ENCODE measurements at regions not wholly inside any gene's neighbourhood (a gene's known extent, or its start where the extent isn't known, plus 50 kb on each side); places are given as distances from the start of the nearest gene placed in this dataset.

DNA sequence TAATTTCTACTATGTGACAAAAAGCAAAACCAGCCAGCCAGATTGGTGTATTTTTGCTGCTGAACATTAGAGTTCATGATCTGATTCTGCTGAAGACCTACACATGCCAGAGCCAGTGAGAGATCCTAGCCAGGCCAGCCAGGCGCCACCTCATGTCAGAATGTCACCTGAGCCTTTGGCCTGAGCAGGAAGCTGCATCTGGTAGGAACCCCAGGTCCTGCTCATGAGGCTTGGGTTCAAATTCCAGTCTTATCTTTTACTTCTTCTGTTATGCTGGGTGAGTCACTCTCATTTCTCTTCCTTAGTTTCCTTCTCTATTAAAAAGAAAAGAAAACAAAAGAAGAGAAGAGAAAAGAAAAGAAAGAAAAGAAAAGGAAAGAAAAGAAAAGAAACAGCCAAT lies 585.1 kb upstream of the CDH5 start:
- Histone ChIP-seq H3K27me3 (ENCODE audit: control insufficient read depth, insufficient read depth, low read length, poor library complexity, severe bottlenecking) (no peaks in the 10 kb centered on the region), H3K9me3 (ENCODE audit: control insufficient read depth, low read length) (no peaks in the 10 kb centered on the region), H3K36me3 (ENCODE audit: control insufficient read depth, insufficient read depth, low read length) (no peaks in the 10 kb centered on the region), H3K4me3 (ENCODE audit: insufficient read depth, low read depth, low read length) (no peak overlapping the region), H3K27ac (ENCODE audit: insufficient read depth, low read depth, low read length, poor library complexity, severe bottlenecking) (no peak overlapping the region), H3K4me1 (ENCODE audit: control insufficient read depth, insufficient read depth, low read length) (no peaks in the 10 kb centered on the region)
- WGBS, 2 experiments, result 90 to 100% methylated on average over 1 of the region's 1 CpG

DNA sequence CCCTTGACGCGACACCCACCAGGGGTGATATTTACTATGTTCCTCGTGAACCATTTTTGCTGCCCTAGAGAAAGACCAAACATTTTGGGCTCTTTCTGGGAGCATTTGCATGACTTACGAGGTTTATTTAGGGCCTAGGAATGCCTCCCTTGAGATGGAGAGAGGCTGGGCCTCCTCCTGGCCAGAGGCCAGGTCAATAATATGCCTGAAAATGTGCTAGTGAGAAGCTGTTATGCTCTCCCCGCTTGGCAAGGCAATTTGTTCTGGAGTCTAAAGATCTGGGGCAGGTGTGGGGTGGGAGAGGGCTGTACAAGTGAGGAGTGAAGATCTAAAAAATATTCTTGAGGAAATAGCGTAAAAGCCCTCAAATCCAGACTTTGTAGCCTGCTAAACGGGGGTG lies 587.3 kb upstream of the CDH5 start:
- Histone ChIP-seq H3K27me3 (ENCODE audit: control insufficient read depth, insufficient read depth, low read length, poor library complexity, severe bottlenecking) (no peaks in the 10 kb centered on the region), H3K9me3 (ENCODE audit: control insufficient read depth, low read length) (no peaks in the 10 kb centered on the region), H3K27ac (ENCODE audit: insufficient read depth, low read depth, low read length, poor library complexity, severe bottlenecking) (no peak overlapping the region), H3K4me1 (ENCODE audit: control insufficient read depth, insufficient read depth, low read length) (no peaks in the 10 kb centered on the region), H3K4me3 (ENCODE audit: insufficient read depth, low read depth, low read length) (no peak overlapping the region), H3K36me3 (ENCODE audit: control insufficient read depth, insufficient read depth, low read length) (no peaks in the 10 kb centered on the region)
- 95 to 96% methylated on average over 7 of the region's 7 CpGs for WGBS, 2 experiments

DNA sequence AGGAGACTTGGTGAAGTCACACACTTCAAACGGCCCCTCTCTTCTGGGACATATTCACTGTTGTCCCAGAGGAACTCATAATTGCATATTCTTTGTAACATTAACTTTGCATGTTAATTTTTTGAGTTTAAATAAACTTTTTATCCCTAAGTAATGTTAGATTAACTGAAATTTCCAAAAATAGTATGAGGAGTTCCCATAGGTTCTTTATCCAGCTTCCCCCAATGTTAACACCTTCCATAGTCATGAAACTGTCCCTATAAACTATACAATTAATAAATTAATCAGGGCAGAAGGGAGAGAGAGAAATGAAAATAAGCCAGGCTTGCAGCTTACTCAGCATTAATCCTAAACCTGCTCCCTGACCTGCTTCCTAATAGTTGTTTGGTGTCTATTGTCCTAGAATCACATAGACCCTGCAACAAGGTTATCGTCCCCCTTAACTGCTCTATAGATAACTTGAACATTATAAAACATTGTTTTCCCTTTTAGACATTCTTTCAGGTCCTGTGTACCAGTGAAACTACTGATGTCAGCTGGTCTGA lies 589.8 kb upstream of the CDH5 start:
- no peak overlapping the region for H3K4me3 ChIP-seq (ENCODE audit: insufficient read depth, low read depth, low read length)
- no peaks in the 10 kb centered on the region for H3K27me3 ChIP-seq (ENCODE audit: control insufficient read depth, insufficient read depth, low read length, poor library complexity, severe bottlenecking)
- H3K9me3 ChIP-seq (ENCODE audit: control insufficient read depth, low read length), result no peaks in the 10 kb centered on the region
- H3K4me1 ChIP-seq (ENCODE audit: control insufficient read depth, insufficient read depth, low read length), result peaks cover 7% of the 10 kb centered on the region
- 87 to 94% methylated on average over 2 of the region's 2 CpGs for WGBS, 2 experiments
- no peaks in the 10 kb centered on the region for H3K36me3 ChIP-seq (ENCODE audit: control insufficient read depth, insufficient read depth, low read length)
- no peak overlapping the region for H3K27ac ChIP-seq (ENCODE audit: insufficient read depth, low read depth, low read length, poor library complexity, severe bottlenecking)

DNA sequence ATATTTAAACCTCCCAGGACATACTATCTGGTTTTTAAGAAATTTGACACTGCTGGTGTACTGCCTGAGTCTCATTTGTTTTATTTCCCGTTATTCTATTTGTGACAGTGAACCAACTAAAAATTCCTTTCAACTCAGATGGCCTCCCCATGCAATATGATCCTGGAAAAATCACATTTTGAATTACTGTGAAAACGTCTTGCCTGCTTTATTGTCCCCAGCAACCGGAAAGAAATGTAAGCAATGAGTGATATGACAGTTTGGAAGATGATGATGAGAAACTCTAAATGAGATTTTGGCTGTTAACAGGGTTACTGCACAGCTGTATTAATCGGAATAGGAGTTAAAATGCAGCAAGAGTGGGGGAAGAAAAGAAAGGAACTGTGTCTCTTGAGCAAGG lies 590.7 kb upstream of the CDH5 start:
- 82 to 83% methylated on average over 4 of the region's 4 CpGs for WGBS, 2 experiments
- no peaks in the 10 kb centered on the region for H3K9me3 ChIP-seq (ENCODE audit: control insufficient read depth, low read length)

DNA sequence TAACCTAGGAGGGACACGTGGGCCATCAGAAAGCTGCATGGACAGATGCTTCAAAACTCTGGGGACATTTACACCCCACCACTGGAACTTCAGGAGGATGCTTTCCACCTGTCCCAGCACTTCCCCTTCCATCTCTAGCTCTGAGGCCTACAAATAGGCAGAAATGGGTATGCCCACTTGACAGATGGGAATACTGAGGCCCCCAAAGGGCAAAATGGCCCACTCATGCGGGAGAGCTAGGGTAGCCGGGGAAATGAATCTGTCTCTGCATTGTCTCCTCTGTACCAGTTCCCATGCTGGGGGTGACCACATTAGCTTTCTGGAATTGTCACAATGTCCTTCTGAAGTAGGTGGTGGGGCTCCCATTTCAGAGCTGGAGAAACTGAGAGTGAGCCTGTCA lies 592.1 kb upstream of the CDH5 start:
- 60 to 61% methylated on average over 3 of the region's 3 CpGs for WGBS, 2 experiments
- Histone ChIP-seq H3K36me3 (ENCODE audit: control insufficient read depth, insufficient read depth, low read length) (no peaks in the 10 kb centered on the region), H3K4me3 (ENCODE audit: insufficient read depth, low read depth, low read length) (no peak overlapping the region), H3K27me3 (ENCODE audit: control insufficient read depth, insufficient read depth, low read length, poor library complexity, severe bottlenecking) (no peaks in the 10 kb centered on the region), H3K27ac (ENCODE audit: insufficient read depth, low read depth, low read length, poor library complexity, severe bottlenecking) (no peak overlapping the region), H3K9me3 (ENCODE audit: control insufficient read depth, low read length) (no peaks in the 10 kb centered on the region), H3K4me1 (ENCODE audit: control insufficient read depth, insufficient read depth, low read length) (peaks cover 7% of the 10 kb centered on the region)

More for the DNA sequence above, 590.7 kb upstream of the CDH5 start:
- Histone ChIP-seq H3K4me3 (ENCODE audit: insufficient read depth, low read depth, low read length) (no peak overlapping the region), H3K27me3 (ENCODE audit: control insufficient read depth, insufficient read depth, low read length, poor library complexity, severe bottlenecking) (no peaks in the 10 kb centered on the region), H3K4me1 (ENCODE audit: control insufficient read depth, insufficient read depth, low read length) (peaks cover 7% of the 10 kb centered on the region), H3K36me3 (ENCODE audit: control insufficient read depth, insufficient read depth, low read length) (no peaks in the 10 kb centered on the region), H3K27ac (ENCODE audit: insufficient read depth, low read depth, low read length, poor library complexity, severe bottlenecking) (no peak overlapping the region)

DNA sequence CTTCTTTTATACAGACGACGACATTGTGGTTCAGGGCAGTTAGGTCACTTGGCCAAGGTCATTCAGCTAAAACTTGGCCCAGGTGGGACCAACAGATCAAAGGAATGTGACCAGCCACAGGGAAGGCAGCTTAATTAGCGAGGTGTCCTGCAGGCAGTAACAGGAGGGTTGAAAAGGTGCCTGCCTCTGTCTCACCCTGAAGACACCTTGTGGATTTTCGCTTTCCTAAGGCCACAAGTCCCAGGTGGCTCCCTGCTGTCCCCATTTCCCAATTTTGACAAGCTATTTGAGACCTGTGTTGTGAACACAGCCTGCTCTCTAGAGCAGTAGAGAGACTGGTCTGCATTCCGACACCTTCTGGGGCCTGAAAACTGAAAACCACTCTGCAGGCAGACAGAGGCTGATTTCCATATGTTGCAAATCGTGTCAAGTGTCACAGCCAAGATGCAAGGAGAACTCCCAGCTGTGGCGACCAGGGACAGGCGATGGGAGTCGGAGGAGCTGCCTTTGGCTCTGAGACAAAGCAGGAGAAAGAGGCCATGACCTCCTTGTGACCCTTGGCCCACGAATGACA lies 593.1 kb upstream of the CDH5 start:
- Histone ChIP-seq H3K4me1 (ENCODE audit: control insufficient read depth, insufficient read depth, low read length) (peaks cover 7% of the 10 kb centered on the region), H3K27me3 (ENCODE audit: control insufficient read depth, insufficient read depth, low read length, poor library complexity, severe bottlenecking) (no peaks in the 10 kb centered on the region), H3K36me3 (ENCODE audit: control insufficient read depth, insufficient read depth, low read length) (no peaks in the 10 kb centered on the region), H3K9me3 (ENCODE audit: control insufficient read depth, low read length) (no peaks in the 10 kb centered on the region), H3K4me3 (ENCODE audit: insufficient read depth, low read depth, low read length) (no peak overlapping the region), H3K27ac (ENCODE audit: insufficient read depth, low read depth, low read length, poor library complexity, severe bottlenecking) (no peak overlapping the region)
- 20 to 26% methylated on average over 10 of the region's 10 CpGs for WGBS, 2 experiments

DNA sequence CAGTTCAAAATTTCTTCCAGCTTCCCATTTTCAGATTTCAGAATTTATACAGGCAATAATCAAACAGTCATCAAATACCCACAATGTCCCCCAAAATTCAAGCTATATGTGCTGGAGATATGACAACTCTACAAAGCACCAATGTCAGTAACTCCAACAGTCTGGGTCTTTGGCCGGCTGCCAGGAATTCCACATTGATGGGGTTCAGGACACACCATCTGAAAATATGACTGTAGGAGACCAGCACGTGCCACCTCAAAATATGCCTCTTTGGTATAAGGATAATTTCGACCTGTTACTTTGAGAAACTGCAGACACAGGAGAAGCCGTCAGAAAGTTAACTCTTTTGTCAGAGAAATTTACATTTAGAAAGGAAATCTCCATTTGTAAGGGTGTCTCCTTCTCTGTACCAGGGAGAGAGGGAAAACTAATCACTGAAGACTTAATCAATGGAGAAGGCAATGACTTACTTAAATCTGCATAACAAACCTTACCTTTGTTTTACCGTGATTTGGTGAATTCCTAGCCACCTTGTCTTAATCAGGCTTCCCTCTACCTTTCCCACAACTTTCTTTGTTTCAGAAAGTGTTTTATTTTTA lies 594.3 kb upstream of the CDH5 start:
- Histone ChIP-seq H3K27ac (ENCODE audit: insufficient read depth, low read depth, low read length, poor library complexity, severe bottlenecking) (no peak overlapping the region), H3K4me1 (ENCODE audit: control insufficient read depth, insufficient read depth, low read length) (peaks cover 16% of the 10 kb centered on the region), H3K4me3 (ENCODE audit: insufficient read depth, low read depth, low read length) (no peak overlapping the region), H3K36me3 (ENCODE audit: control insufficient read depth, insufficient read depth, low read length) (no peaks in the 10 kb centered on the region), H3K9me3 (ENCODE audit: control insufficient read depth, low read length) (no peaks in the 10 kb centered on the region), H3K27me3 (ENCODE audit: control insufficient read depth, insufficient read depth, low read length, poor library complexity, severe bottlenecking) (no peaks in the 10 kb centered on the region)
- WGBS, 2 experiments, result 11 to 18% methylated on average over 5 of the region's 5 CpGs

DNA sequence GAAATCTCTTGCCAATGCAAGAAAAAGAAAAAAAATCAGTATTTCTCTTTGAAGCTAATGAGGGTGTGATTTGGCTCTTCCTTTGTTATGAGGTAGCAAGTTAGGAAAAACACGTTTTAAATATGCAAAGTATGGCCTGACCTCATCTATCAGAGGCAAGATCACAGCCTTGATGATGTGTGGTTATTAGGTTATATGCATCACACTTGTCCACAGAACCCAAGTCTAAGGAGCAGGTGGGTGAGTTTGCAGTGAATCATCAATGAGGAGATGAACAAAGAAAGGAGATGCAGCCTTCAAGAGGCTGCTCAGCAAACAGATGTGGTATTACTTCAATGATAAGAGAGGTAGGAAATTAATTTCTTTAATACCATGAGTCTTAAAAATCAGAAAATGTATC lies 594.8 kb upstream of the CDH5 start:
- H3K36me3 ChIP-seq (ENCODE audit: control insufficient read depth, insufficient read depth, low read length), result no peaks in the 10 kb centered on the region
- 0 to 8% methylated on average over 1 of the region's 1 CpG for WGBS, 2 experiments

DNA sequence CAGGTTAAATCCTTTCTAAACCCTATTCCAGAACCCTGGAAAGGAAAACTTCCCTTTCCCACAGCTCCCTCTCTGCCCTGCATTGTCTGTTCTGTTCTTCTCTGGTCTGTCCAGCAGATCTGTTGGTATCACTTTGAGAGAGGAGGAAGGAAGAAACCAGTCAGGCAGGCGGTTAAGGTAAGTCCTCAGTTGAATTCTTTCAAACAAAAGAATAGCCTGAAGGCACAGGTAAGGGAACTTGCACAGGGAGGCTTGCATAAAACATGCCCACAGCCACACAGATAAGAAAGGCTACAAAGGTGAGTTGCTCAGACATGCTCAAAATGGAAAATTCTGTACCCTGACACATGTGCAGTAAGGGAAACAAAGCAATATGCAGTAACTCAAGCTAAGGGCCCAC lies 595.7 kb upstream of the CDH5 start:
- H3K36me3 ChIP-seq (ENCODE audit: control insufficient read depth, insufficient read depth, low read length), result no peaks in the 10 kb centered on the region
- H3K4me3 ChIP-seq (ENCODE audit: insufficient read depth, low read depth, low read length), result no peak overlapping the region
- H3K27ac ChIP-seq (ENCODE audit: insufficient read depth, low read depth, low read length, poor library complexity, severe bottlenecking), result no peak overlapping the region
- peaks cover 21% of the 10 kb centered on the region for H3K4me1 ChIP-seq (ENCODE audit: control insufficient read depth, insufficient read depth, low read length)
- H3K9me3 ChIP-seq (ENCODE audit: control insufficient read depth, low read length), result no peaks in the 10 kb centered on the region
- 89 to 95% methylated on average over 1 of the region's 1 CpG for WGBS, 2 experiments
- H3K27me3 ChIP-seq (ENCODE audit: control insufficient read depth, insufficient read depth, low read length, poor library complexity, severe bottlenecking), result no peaks in the 10 kb centered on the region

More for the DNA sequence above, 594.8 kb upstream of the CDH5 start:
- H3K27ac ChIP-seq (ENCODE audit: insufficient read depth, low read depth, low read length, poor library complexity, severe bottlenecking), result no peak overlapping the region
- no peaks in the 10 kb centered on the region for H3K27me3 ChIP-seq (ENCODE audit: control insufficient read depth, insufficient read depth, low read length, poor library complexity, severe bottlenecking)
- H3K9me3 ChIP-seq (ENCODE audit: control insufficient read depth, low read length), result no peaks in the 10 kb centered on the region
- H3K4me1 ChIP-seq (ENCODE audit: control insufficient read depth, insufficient read depth, low read length), result peaks cover 21% of the 10 kb centered on the region
- H3K4me3 ChIP-seq (ENCODE audit: insufficient read depth, low read depth, low read length), result no peak overlapping the region

DNA sequence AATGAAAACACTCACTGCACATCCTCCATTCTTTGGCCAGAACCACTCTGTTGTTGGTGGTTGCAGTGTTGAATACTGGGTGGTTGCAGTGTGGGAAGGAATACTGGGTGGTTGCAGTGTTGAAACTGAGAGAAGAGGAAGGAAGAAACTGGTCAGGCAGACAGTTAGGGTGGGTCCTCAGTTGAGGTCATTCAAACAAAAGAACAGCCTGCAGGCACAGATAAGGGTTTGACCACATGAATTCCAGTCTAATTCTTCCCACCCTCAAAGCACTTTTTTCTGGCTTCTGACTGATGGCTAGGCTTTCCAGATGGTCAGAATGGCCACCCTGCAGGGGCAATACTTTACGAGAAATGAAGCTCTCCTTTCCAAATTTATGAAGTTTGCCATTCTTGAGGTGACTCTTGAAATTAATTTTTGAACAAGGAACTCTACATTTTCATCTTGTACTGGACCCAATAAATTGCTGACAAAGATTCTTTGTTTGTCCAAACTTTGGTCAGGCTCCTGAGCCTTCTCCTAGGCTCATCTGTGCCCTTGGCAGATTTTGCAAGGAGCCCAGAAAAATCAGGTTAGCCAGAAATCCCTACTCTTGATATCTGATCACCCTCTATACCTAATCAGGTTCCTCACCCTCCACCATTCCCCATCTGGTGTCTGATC lies 596.6 kb upstream of the CDH5 start:
- 89 to 90% methylated on average over 1 of the region's 1 CpG for WGBS, 2 experiments
- H3K9me3 ChIP-seq (ENCODE audit: control insufficient read depth, low read length), result no peaks in the 10 kb centered on the region
- no peaks in the 10 kb centered on the region for H3K36me3 ChIP-seq (ENCODE audit: control insufficient read depth, insufficient read depth, low read length)
- no peaks in the 10 kb centered on the region for H3K27me3 ChIP-seq (ENCODE audit: control insufficient read depth, insufficient read depth, low read length, poor library complexity, severe bottlenecking)
- H3K4me3 ChIP-seq (ENCODE audit: insufficient read depth, low read depth, low read length), result no peak overlapping the region
- no peak overlapping the region for H3K27ac ChIP-seq (ENCODE audit: insufficient read depth, low read depth, low read length, poor library complexity, severe bottlenecking)
- peaks cover 21% of the 10 kb centered on the region for H3K4me1 ChIP-seq (ENCODE audit: control insufficient read depth, insufficient read depth, low read length)

All from ectodermal cell (in vitro differentiated cells).